ENCODE measurements at regions not wholly inside any gene's neighbourhood (a gene's known extent, or its start where the extent isn't known, plus 50 kb on each side); places are given as distances from the start of the nearest gene placed in this dataset.

- Mint-ChIP-seq H3K4me3 (no peak overlapping the region), H3K4me1 (no peaks in the 10 kb centered on the region), H3K27ac (no peak overlapping the region), H3K9me3 (no peaks in the 10 kb centered on the region), H3K27me3 (ENCODE audit: insufficient read depth, low read depth) (no peaks in the 10 kb centered on the region), H3K36me3 (no peaks in the 10 kb centered on the region)
- H2AFZ ChIP-seq (replicated peaks) = peak overlapping the region; percentile 66
- H3K36me3 ChIP-seq = no peaks in the 10 kb centered on the region
- H3K9ac ChIP-seq = no peak overlapping the region
- no peaks in the 10 kb centered on the region for H4K20me1 ChIP-seq (ENCODE audit: low read depth)
- no peak overlapping the region for H3K4me3 ChIP-seq
- no peak overlapping the region for H3K4me2 ChIP-seq
- H3F3A ChIP-seq (ENCODE audit: low read depth) = no peaks in the 10 kb centered on the region
- H3K79me2 ChIP-seq (ENCODE audit: low read depth) = no peaks in the 10 kb centered on the region
- H3K27ac ChIP-seq = no peak overlapping the region
- H3K4me1 ChIP-seq = no peaks in the 10 kb centered on the region
- H3K9me3 ChIP-seq (ENCODE audit: low read depth) = no peaks in the 10 kb centered on the region
- TF ChIP-seq EZH2phosphoT487 (IDR thresholded peaks at IDR 0.05) = no peak
- TF ChIP-seq EZH2 (IDR thresholded peaks at IDR 0.05) = no peak
- TF ChIP-seq CTCF (IDR thresholded peaks at IDR 0.05) = no peak
- H3K27me3 ChIP-seq = no peaks in the 10 kb centered on the region
- DNase-seq (ENCODE audit: low spot score) = no peak
These were observed 1349.0 kb upstream of the B3GALT2 start for GRCh38 chr1:194535369-194535768.

- DNase-seq (ENCODE audit: low spot score) = no peak
- Histone ChIP-seq H3K9ac (no peak overlapping the region), H3K4me2 (no peak overlapping the region), H3K79me2 (ENCODE audit: low read depth) (no peaks in the 10 kb centered on the region), H3K9me3 (ENCODE audit: low read depth) (no peaks in the 10 kb centered on the region), H3K4me3 (no peak overlapping the region), H3K36me3 (no peaks in the 10 kb centered on the region), H3K27me3 (no peaks in the 10 kb centered on the region), H2AFZ (replicated peaks) (peak overlapping the region; percentile 66), H3K27ac (no peak overlapping the region), H3F3A (ENCODE audit: low read depth) (no peaks in the 10 kb centered on the region), H4K20me1 (ENCODE audit: low read depth) (no peaks in the 10 kb centered on the region), H3K4me1 (no peaks in the 10 kb centered on the region)
- H3K27ac Mint-ChIP-seq = no peak overlapping the region
- TF ChIP-seq EZH2 (IDR thresholded peaks at IDR 0.05) = no peak
- TF ChIP-seq CTCF (IDR thresholded peaks at IDR 0.05) = no peak
- no peak for TF ChIP-seq EZH2phosphoT487 (IDR thresholded peaks at IDR 0.05)
- no peaks in the 10 kb centered on the region for H3K36me3 Mint-ChIP-seq
- no peak overlapping the region for H3K4me3 Mint-ChIP-seq
- no peaks in the 10 kb centered on the region for H3K9me3 Mint-ChIP-seq
- no peaks in the 10 kb centered on the region for H3K27me3 Mint-ChIP-seq (ENCODE audit: insufficient read depth, low read depth)
- H3K4me1 Mint-ChIP-seq = no peaks in the 10 kb centered on the region
These were observed 1348.4 kb upstream of the B3GALT2 start for GRCh38 chr1:194534784-194535183.

- Mint-ChIP-seq H3K36me3 (no peaks in the 10 kb centered on the region), H3K9me3 (no peaks in the 10 kb centered on the region), H3K4me1 (no peaks in the 10 kb centered on the region), H3K27ac (no peak overlapping the region), H3K27me3 (ENCODE audit: insufficient read depth, low read depth) (no peaks in the 10 kb centered on the region), H3K4me3 (no peak overlapping the region)
- Histone ChIP-seq H2AFZ (replicated peaks) (no peak overlapping the region), H3K4me2 (no peak overlapping the region), H3K36me3 (no peaks in the 10 kb centered on the region), H3F3A (ENCODE audit: low read depth) (no peaks in the 10 kb centered on the region), H3K9me3 (ENCODE audit: low read depth) (no peaks in the 10 kb centered on the region), H4K20me1 (ENCODE audit: low read depth) (no peaks in the 10 kb centered on the region), H3K4me3 (no peak overlapping the region), H3K9ac (no peak overlapping the region), H3K27ac (no peak overlapping the region), H3K4me1 (no peaks in the 10 kb centered on the region), H3K79me2 (ENCODE audit: low read depth) (no peaks in the 10 kb centered on the region), H3K27me3 (no peaks in the 10 kb centered on the region)
- DNase-seq (ENCODE audit: low spot score) = no peak
- TF ChIP-seq EZH2 (IDR thresholded peaks at IDR 0.05) = no peak
- no peak for TF ChIP-seq CTCF (IDR thresholded peaks at IDR 0.05)
- TF ChIP-seq EZH2phosphoT487 (IDR thresholded peaks at IDR 0.05) = no peak
These were observed 1347.2 kb upstream of the B3GALT2 start for GRCh38 chr1:194533641-194534040.

- Histone ChIP-seq H3K4me1 (no peaks in the 10 kb centered on the region), H4K20me1 (ENCODE audit: low read depth) (no peaks in the 10 kb centered on the region), H3K27me3 (no peaks in the 10 kb centered on the region), H3K27ac (no peak overlapping the region), H3F3A (ENCODE audit: low read depth) (no peaks in the 10 kb centered on the region), H3K4me2 (no peak overlapping the region), H3K4me3 (no peak overlapping the region), H3K36me3 (no peaks in the 10 kb centered on the region), H3K79me2 (ENCODE audit: low read depth) (no peaks in the 10 kb centered on the region), H2AFZ (replicated peaks) (peak overlapping the region; percentile 30), H3K9ac (no peak overlapping the region), H3K9me3 (ENCODE audit: low read depth) (no peaks in the 10 kb centered on the region)
- no peaks in the 10 kb centered on the region for H3K9me3 Mint-ChIP-seq
- no peak for DNase-seq (ENCODE audit: low spot score)
- no peaks in the 10 kb centered on the region for H3K4me1 Mint-ChIP-seq
- H3K4me3 Mint-ChIP-seq = no peak overlapping the region
- H3K27me3 Mint-ChIP-seq (ENCODE audit: insufficient read depth, low read depth) = no peaks in the 10 kb centered on the region
- H3K27ac Mint-ChIP-seq = no peak overlapping the region
- TF ChIP-seq EZH2phosphoT487 (IDR thresholded peaks at IDR 0.05) (no peak), EZH2 (IDR thresholded peaks at IDR 0.05) (no peak), CTCF (IDR thresholded peaks at IDR 0.05) (no peak)
- H3K36me3 Mint-ChIP-seq = no peaks in the 10 kb centered on the region
These were observed 1331.2 kb upstream of the B3GALT2 start for GRCh38 chr1:194517567-194517966.

Data from neural progenitor cell (in vitro differentiated cells).